ENCODE measurements at regions not wholly inside any gene's neighbourhood (a gene's known extent, or its start where the extent isn't known, plus 50 kb on each side); places are given as distances from the start of the nearest gene placed in this dataset.

DNA sequence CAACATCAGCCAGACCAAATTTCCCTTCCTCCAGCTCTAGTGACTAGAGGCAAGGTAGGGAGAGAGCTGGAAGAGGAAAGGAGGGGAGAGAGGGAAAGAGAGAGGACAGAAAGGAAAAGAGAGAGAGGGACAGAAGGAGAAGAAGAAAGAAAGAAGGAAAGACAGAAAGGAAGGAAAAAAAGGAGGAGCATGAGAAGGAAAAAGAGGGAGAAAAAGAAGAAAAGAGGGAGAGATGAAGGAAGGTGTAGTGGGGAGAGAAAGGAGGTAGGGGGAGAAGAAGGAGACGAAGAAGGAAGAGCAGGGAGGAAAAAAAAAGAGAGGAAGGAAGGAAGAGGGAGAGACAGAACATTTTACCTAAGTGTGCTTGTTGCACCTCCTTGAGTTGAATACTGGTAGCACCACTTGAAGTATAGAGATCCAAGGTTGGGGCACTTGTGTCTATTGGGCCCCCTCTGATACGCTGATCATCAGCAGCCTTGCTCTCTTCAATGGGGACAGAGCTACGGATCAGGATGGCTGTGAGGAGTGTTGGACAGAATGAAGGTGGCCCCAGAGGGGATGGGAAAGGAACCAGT, 232.5 kb downstream of the SUDS3 start:
- no peak for DNase-seq (ENCODE audit: low spot score)
- in situ Hi-C loops (cut with MboI; ENCODE audit: low pct_unique_long_range_greater_than_20kb, low sequenced_read_pairs, unreplicated experiment) = no loop called here
- TF ChIP-seq, protein P1, sequence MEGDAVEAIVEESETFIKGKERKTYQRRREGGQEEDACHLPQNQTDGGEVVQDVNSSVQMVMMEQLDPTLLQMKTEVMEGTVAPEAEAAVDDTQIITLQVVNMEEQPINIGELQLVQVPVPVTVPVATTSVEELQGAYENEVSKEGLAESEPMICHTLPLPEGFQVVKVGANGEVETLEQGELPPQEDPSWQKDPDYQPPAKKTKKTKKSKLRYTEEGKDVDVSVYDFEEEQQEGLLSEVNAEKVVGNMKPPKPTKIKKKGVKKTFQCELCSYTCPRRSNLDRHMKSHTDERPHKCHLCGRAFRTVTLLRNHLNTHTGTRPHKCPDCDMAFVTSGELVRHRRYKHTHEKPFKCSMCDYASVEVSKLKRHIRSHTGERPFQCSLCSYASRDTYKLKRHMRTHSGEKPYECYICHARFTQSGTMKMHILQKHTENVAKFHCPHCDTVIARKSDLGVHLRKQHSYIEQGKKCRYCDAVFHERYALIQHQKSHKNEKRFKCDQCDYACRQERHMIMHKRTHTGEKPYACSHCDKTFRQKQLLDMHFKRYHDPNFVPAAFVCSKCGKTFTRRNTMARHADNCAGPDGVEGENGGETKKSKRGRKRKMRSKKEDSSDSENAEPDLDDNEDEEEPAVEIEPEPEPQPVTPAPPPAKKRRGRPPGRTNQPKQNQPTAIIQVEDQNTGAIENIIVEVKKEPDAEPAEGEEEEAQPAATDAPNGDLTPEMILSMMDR (IDR thresholded peaks at IDR 0.05; ENCODE audit: extremely low read depth, insufficient read depth, missing control alignments) = no peak

DNA sequence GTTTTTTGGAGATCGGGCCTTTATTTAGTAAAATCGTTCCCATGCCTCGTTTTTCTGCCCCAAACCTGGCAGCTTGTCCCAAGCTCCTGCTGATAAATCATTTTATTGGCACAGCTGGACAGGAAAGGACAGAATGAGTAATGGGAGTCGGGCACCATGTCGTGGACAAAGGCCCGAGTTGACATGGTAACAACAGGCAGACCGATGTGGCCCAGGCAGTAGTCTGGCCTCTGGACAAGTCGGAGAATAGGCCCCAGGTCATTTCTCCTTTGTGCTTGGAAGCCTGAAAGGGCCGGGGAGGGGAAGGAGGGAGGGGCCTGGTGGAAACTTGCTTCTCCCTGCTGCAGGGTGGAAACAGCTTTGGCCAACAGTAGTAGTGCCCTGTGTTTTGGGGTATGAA, 234.9 kb downstream of the SUDS3 start:
- TF ChIP-seq, protein P1 (IDR thresholded peaks at IDR 0.05; ENCODE audit: extremely low read depth, insufficient read depth, missing control alignments) = no peak
- in situ Hi-C loops (cut with MboI; ENCODE audit: low pct_unique_long_range_greater_than_20kb, low sequenced_read_pairs, unreplicated experiment) = no loop called here
- DNase-seq (ENCODE audit: low spot score) = no peak

DNA sequence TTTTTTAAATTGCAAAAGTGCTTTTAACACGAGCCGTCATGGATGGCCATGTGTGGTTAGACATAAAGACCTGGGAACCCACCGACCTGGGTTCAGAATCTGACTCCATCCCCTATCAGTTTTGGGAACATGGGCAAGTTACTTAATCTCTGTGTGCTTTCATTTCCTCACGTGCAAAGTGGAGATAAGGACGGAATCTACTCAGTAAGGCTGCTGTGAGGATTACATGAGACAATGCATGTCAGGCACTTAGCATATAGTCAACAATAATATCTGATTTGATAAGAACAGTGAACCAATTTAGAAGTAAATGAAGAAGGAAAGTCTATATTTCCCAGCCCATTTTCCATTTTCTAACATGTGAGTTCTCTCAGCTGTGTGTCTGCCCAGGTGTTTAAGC, 235.4 kb downstream of the SUDS3 start:
- TF ChIP-seq, protein P1 (IDR thresholded peaks at IDR 0.05; ENCODE audit: extremely low read depth, insufficient read depth, missing control alignments) = no peak
- in situ Hi-C loops (cut with MboI; ENCODE audit: low pct_unique_long_range_greater_than_20kb, low sequenced_read_pairs, unreplicated experiment) = no loop called here
- no peak for DNase-seq (ENCODE audit: low spot score)

DNA sequence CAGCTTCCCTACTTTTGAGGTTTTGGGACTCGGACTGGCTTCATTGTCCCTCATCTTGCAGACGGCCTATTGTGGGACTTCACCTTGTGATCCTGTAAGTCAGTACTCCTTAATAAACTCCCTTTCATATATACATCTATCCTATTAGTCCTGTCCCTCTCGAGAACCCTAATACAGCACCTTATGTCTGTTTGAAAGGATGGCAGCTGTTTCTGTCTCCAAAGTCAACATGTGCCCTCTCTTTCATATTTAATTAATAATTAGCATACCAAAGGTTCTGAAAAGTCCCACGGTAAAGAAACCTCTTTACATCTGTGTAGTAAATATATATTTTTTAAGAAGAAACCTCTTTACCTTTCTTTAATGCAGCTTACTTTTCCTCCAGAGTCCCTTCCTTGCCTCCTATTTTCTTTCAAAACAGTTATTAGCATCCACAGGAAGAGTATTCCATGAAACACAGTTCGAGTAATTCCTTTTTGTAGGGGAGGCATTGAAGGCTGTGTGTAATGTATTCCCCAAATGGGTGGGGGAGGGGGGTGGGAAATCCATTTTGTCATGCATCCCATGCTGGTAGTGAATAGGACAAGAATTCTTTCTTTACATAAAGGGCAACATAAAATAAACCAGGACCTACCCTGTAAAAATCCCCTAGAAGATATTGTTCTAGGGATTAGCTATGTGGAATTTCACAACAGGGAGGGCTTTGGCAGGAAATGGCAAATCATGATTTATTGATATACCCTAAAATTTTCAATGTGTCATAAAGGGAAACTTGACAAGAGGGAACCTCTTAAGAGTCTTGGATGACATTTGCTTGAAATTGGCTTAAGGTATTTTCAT, 241.5 kb downstream of the SUDS3 start:
- DNase-seq (ENCODE audit: low spot score) = no peak
- TF ChIP-seq, protein P1 (IDR thresholded peaks at IDR 0.05; ENCODE audit: extremely low read depth, insufficient read depth, missing control alignments) = no peak
- in situ Hi-C loops (cut with MboI; ENCODE audit: low pct_unique_long_range_greater_than_20kb, low sequenced_read_pairs, unreplicated experiment) = no loop called here

DNA sequence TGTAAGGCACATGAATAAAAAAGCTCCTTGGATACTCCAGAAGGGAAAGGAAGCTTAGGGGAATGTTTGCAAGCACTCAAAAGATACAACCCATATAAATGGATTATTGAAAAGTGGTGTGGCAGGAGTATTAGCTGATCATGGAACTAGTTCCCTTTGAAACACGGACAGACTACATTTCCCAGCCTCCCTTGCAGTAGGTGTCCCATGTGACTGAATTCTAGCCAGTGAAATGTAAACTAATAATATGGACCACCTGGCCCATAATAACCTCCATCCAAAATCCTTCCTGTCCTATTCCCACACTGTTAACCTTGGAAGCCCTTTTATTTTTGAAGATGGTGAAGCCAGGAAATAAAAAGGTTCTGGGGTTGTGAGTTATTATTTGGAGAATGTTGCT, 242.3 kb downstream of the SUDS3 start:
- DNase-seq (ENCODE audit: low spot score) = no peak
- TF ChIP-seq, protein P1 (IDR thresholded peaks at IDR 0.05; ENCODE audit: extremely low read depth, insufficient read depth, missing control alignments) = no peak
- in situ Hi-C loops (cut with MboI; ENCODE audit: low pct_unique_long_range_greater_than_20kb, low sequenced_read_pairs, unreplicated experiment) = no loop called here

DNA sequence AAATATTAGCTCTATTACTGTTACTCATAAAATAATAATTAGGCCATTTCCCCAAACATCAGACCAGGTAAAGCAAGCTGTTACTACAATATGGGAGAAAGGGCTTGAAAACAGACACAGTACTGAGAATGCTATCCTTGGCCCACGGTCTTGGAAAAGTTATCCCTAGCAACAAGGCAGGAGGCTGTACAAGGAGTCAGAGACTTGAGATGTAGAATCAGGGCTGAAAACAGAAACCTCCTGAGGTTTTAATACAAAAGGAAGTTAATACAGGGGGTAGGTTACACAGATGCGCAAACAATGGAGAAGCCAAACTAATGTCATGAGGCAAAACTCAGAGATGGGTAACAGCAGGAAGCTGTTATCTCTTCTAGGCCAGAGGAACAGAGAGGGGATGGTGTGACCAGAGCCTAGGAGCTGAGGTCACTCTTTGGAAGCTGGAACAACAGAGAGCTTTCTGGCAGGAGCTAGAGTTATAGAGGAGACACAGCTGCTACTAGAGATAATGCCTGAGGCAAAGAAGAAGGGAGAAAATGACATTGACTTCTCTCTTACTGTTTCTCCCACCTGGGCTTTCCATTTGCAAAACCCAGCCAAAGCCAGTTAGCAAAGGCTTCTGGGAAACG, 248.8 kb downstream of the SUDS3 start:
- DNase-seq (ENCODE audit: low spot score) = no peak
- in situ Hi-C loops (cut with MboI; ENCODE audit: low pct_unique_long_range_greater_than_20kb, low sequenced_read_pairs, unreplicated experiment) = no loop called here
- TF ChIP-seq, protein P1 (IDR thresholded peaks at IDR 0.05; ENCODE audit: extremely low read depth, insufficient read depth, missing control alignments) = no peak

All from GM13977 (cell line).